Choroid plexus epithelial cell (primary cell): ENCODE measurements at regions not wholly inside any gene's neighbourhood (a gene's known extent, or its start where the extent isn't known, plus 50 kb on each side); places are given as distances from the start of the nearest gene placed in this dataset.
"Not testable (repeated sequence)": the region's sequence is repeated elsewhere in the genome, so short reads cannot be mapped to it uniquely, and the experiment has no call there.

Source experiments
- DNase-seq: peaks from one replicate; pipeline ENCODE4 v3.0.0-alpha.2; 2010; ENCODE audit warnings: low read depth
- H3K4me3 ChIP-seq: 2 replicates; pipeline ENCODE4 v1.5.1; 2011; ENCODE audit warnings: low read depth, mild to moderate bottlenecking, control low read depth, low read length, moderate library complexity
- CTCF ChIP-seq: conservative IDR thresholded peaks from 2 replicates; pipeline ENCODE4 v1.5.1; 2011; ENCODE audit warnings: low read depth, mild to moderate bottlenecking, control low read depth, inconsistent platforms, low read length, moderate library complexity

- no peak for TF ChIP-seq CTCF
- H3K4me3 ChIP-seq = no peak overlapping the region
- DNase-seq = no peak
Observed at GRCh38 chr2:13266166-13266565, 549.4 kb downstream of the TRIB2 start.

- DNase-seq = no peak
- no peak for TF ChIP-seq CTCF
- H3K4me3 ChIP-seq = no peak overlapping the region
Observed at GRCh38 chr2:13284688-13285087, 568.0 kb downstream of the TRIB2 start.

GRCh38 chr2:13289310-13289709 lies 572.6 kb downstream of the TRIB2 start:
- H3K4me3 ChIP-seq = no peak overlapping the region
- TF ChIP-seq CTCF = no peak
- no peak for DNase-seq

- not testable (repeated sequence) for H3K4me3 ChIP-seq, DNase-seq
Observed at GRCh38 chr2:13308478-13308805, 591.7 kb downstream of the TRIB2 start.

- DNase-seq = no peak
- no peak overlapping the region for H3K4me3 ChIP-seq
- TF ChIP-seq CTCF = no peak
Observed at GRCh38 chr2:13308989-13309388, 592.3 kb downstream of the TRIB2 start.

- H3K4me3 ChIP-seq = no peak overlapping the region
- TF ChIP-seq CTCF = no peak
- no peak for DNase-seq
Observed at GRCh38 chr2:13332060-13332459, 615.3 kb downstream of the TRIB2 start.

- H3K4me3 ChIP-seq, DNase-seq: not testable (repeated sequence)
Observed at GRCh38 chr2:13334071-13334470, 617.3 kb downstream of the TRIB2 start.

- H3K4me3 ChIP-seq = no peak overlapping the region
- DNase-seq = no peak
- no peak for TF ChIP-seq CTCF
Observed at GRCh38 chr2:13334545-13334944, 617.8 kb downstream of the TRIB2 start.
